B cell (primary cell): ENCODE measurements at regions not wholly inside any gene's neighbourhood (a gene's known extent, or its start where the extent isn't known, plus 50 kb on each side); places are given as distances from the start of the nearest gene placed in this dataset.

Experiments
- CTCF ChIP-seq: fragments of 200-600 bp; IDR thresholded peaks from one replicate; pipeline ENCODE4 v1.8.0; 2022; ENCODE audit warnings: antibody characterized with exemption, mild to moderate bottlenecking
- EZH2 ChIP-seq: IDR thresholded peaks from 2 replicates; pipeline ENCODE4 v1.6.1; 2012; ENCODE audit warnings: borderline replicate concordance, low read depth, mild to moderate bottlenecking, moderate library complexity, low read length; ENCODE audit not compliant: insufficient read depth, poor library complexity, severe bottlenecking

- no peak for TF ChIP-seq CTCF
- TF ChIP-seq EZH2: no peak
Measured at GRCh38 chr9:28805197-28805596, 1231.9 kb upstream of the C9orf72 start.
